Liver (tissue), 8 donors: ENCODE measurements at regions not wholly inside any gene's neighbourhood (a gene's known extent, or its start where the extent isn't known, plus 50 kb on each side); places are given as distances from the start of the nearest gene placed in this dataset.

Experiments used
- DNase-seq: peaks from one replicate; pipeline ENCODE4 v3.0.0-alpha.2; 2017; ENCODE audit warnings: low spot score
- H3K27ac ChIP-seq, 2 donors: one replicate each; pipeline ENCODE4 v1.7.0; 2013; ENCODE audit warnings: inconsistent platforms in 2 of 2, low read length in 2 of 2, control low read depth in 1 of 2, low read depth in 1 of 2, mild to moderate bottlenecking in 1 of 2
- H3K27me3 ChIP-seq, 4 donors: one replicate each; pipeline versions ENCODE4 v1.6.1 to v1.7.0; 2013; ENCODE audit warnings: low read length in 3 of 4, inconsistent platforms in 1 of 4, mild to moderate bottlenecking in 1 of 4, moderate library complexity in 1 of 4; ENCODE audit not compliant: control insufficient read depth in 4 of 4, insufficient read depth in 4 of 4
- H3K36me3 ChIP-seq, 4 donors: one replicate each; pipeline versions ENCODE4 v1.6.1 to v1.7.0; 2013; ENCODE audit warnings: low read length in 3 of 4, mild to moderate bottlenecking in 3 of 4, low read depth in 1 of 4, moderate library complexity in 1 of 4; ENCODE audit not compliant: control insufficient read depth in 4 of 4, insufficient read depth in 3 of 4
- H3K4me1 ChIP-seq, 4 donors: one replicate each; pipeline versions ENCODE4 v1.6.1 to v1.7.0; 2013; ENCODE audit warnings: low read length in 3 of 4, mild to moderate bottlenecking in 3 of 4, moderate library complexity in 1 of 4; ENCODE audit not compliant: control insufficient read depth in 4 of 4, insufficient read depth in 4 of 4
- H3K4me3 ChIP-seq, 3 donors: one replicate each; pipeline versions ENCODE4 v1.6.1 to v1.7.0; 2013; ENCODE audit warnings: low read length in 3 of 3, control low read depth in 1 of 3, low read depth in 1 of 3, mild to moderate bottlenecking in 1 of 3
- H3K9ac ChIP-seq, 2 donors: one replicate each; pipeline ENCODE4 v1.7.0; 2013; ENCODE audit warnings: low read length in 2 of 2, mild to moderate bottlenecking in 2 of 2, moderate library complexity in 2 of 2, control low read depth in 1 of 2, low read depth in 1 of 2
- H3K9me3 ChIP-seq, 4 donors: one replicate each; pipeline versions ENCODE4 v1.6.1 to v1.7.0; 2013; ENCODE audit warnings: low read length in 3 of 4; ENCODE audit not compliant: control insufficient read depth in 4 of 4
- ATF3 ChIP-seq: IDR thresholded peaks from 2 replicates; pipeline ENCODE4 v1.6.1; 2016; ENCODE audit warnings: antibody characterized with exemption
- EGR1 ChIP-seq, 2 donors: IDR thresholded peaks; 2 replicates each; pipeline ENCODE4 v1.6.1; 2016 to 2018; ENCODE audit warnings: antibody characterized with exemption in 2 of 2, low read depth in 2 of 2
- FOXA2 ChIP-seq: IDR thresholded peaks from 2 replicates; pipeline ENCODE4 v1.6.1; 2016; ENCODE audit warnings: antibody characterized with exemption
- GABPA ChIP-seq, 2 donors: IDR thresholded peaks in 1 of 2; conservative IDR thresholded peaks in 1 of 2; 2 replicates each; pipeline ENCODE4 v1.6.1; 2016; ENCODE audit warnings: antibody characterized with exemption in 2 of 2, mild to moderate bottlenecking in 1 of 2, moderate library complexity in 1 of 2
- HNF4A ChIP-seq, 2 donors: conservative IDR thresholded peaks; 2 replicates each; pipeline ENCODE4 v1.6.1; 2016; ENCODE audit warnings: antibody characterized with exemption in 2 of 2, mild to moderate bottlenecking in 2 of 2
- HNF4G ChIP-seq: IDR thresholded peaks from 2 replicates; pipeline ENCODE4 v1.6.1; 2016; ENCODE audit warnings: antibody characterized with exemption
- JUND ChIP-seq, 2 donors: IDR thresholded peaks; 2 replicates each; pipeline ENCODE4 v1.6.1; 2016; ENCODE audit warnings: antibody characterized with exemption in 2 of 2
- NR2F2 ChIP-seq: IDR thresholded peaks from 2 replicates; pipeline ENCODE4 v1.6.1; 2016; ENCODE audit warnings: antibody characterized with exemption
- RXRA ChIP-seq, 2 donors: IDR thresholded peaks; 2 replicates each; pipeline ENCODE4 v1.6.1; 2017 to 2018; ENCODE audit warnings: antibody characterized with exemption in 2 of 2, mild to moderate bottlenecking in 1 of 2
- SP1 ChIP-seq: IDR thresholded peaks from 2 replicates; pipeline ENCODE4 v1.6.1; 2018; ENCODE audit warnings: antibody characterized with exemption, mild to moderate bottlenecking
- ZBTB33 ChIP-seq: IDR thresholded peaks from 2 replicates; pipeline ENCODE4 v1.6.1; 2016; ENCODE audit warnings: antibody characterized with exemption
- WGBS: extraction: QIAGEN DNeasy Blood & Tissue Kit; methylation state at CpG from one replicate; pipeline ENCODE4 v1.1.7; 2013; 5-methylcytosine and 5-hydroxymethylcytosine counted together
- TF ChIP-seq, protein P1 (sequence below): fragments of 150-350 bp; IDR thresholded peaks from 2 replicates; pipeline ENCODE4 v1.5.1; 2017; ENCODE audit warnings: improper control_type of control experiment, low read depth, low read length; ENCODE audit not compliant: missing input control
- donor health status: healthy.
- donor health status: healthy.
- donor health status: healthy.
- donor health status: healthy.
- donor health status: healthy.

DNA sequence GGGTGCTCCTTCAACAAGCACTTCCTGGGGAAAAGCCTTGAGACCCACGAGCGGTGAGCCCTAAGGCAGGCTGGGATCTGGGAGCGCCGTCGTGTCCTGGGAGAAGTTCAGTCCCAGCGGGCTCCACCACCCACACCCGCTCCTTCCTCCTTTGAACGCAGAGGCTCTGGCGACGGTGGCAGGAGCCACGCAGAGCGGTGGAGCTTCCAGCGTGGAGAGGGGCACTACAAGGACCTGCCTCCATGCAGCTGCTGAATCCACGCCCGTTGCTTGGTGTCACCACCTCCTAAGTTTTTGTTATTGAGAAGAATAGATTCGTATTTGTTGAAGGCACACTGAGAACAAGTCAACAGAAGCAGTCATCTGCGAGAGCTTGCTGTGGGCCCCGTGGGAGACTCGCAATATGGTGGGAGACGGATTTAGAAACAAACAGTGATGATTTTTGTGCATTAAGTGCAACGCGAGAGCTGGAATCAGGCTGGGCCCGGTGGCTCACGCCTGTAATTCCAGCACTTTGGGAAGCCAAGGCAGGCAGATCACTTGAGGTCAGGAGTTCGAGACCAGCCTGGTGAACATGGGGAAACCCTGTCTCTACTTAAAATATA lies 60.1 kb upstream of the SDK1 start:
- H3K9ac ChIP-seq, result no peak overlapping the region
- no peak overlapping the region for H3K27ac ChIP-seq
- peaks cover 0 to 3% (median 0%) of the 10 kb centered on the region in 4 donors for H3K27me3 ChIP-seq
- H3K9me3 ChIP-seq, result peaks cover 0 to 5% (median 2%) of the 10 kb centered on the region in 4 donors
- H3K4me1 ChIP-seq, result no peaks in the 10 kb centered on the region
- 87% methylated on average over 25 of the region's 25 CpGs for WGBS
- TF ChIP-seq ZBTB33 (no peak), GABPA (IDR thresholded peaks at IDR 0.05 in 1 of 2, conservative IDR thresholded peaks at IDR 0.05 in 1 of 2) (no peak), HNF4A (conservative IDR thresholded peaks at IDR 0.05) (no peak), RXRA (IDR thresholded peaks at IDR 0.05) (no peak), FOXA2 (no peak), ATF3 (no peak), SP1 (no peak), EGR1 (IDR thresholded peaks at IDR 0.05; ENCODE audit: low read depth in 2 of 2) (no peak), JUND (IDR thresholded peaks at IDR 0.05) (no peak), HNF4G (no peak)
- TF ChIP-seq, protein P1, sequence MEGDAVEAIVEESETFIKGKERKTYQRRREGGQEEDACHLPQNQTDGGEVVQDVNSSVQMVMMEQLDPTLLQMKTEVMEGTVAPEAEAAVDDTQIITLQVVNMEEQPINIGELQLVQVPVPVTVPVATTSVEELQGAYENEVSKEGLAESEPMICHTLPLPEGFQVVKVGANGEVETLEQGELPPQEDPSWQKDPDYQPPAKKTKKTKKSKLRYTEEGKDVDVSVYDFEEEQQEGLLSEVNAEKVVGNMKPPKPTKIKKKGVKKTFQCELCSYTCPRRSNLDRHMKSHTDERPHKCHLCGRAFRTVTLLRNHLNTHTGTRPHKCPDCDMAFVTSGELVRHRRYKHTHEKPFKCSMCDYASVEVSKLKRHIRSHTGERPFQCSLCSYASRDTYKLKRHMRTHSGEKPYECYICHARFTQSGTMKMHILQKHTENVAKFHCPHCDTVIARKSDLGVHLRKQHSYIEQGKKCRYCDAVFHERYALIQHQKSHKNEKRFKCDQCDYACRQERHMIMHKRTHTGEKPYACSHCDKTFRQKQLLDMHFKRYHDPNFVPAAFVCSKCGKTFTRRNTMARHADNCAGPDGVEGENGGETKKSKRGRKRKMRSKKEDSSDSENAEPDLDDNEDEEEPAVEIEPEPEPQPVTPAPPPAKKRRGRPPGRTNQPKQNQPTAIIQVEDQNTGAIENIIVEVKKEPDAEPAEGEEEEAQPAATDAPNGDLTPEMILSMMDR, result no peak
- DNase-seq, result no peak
- H3K36me3 ChIP-seq, result no peaks in the 10 kb centered on the region
- H3K4me3 ChIP-seq, result no peak overlapping the region

DNA sequence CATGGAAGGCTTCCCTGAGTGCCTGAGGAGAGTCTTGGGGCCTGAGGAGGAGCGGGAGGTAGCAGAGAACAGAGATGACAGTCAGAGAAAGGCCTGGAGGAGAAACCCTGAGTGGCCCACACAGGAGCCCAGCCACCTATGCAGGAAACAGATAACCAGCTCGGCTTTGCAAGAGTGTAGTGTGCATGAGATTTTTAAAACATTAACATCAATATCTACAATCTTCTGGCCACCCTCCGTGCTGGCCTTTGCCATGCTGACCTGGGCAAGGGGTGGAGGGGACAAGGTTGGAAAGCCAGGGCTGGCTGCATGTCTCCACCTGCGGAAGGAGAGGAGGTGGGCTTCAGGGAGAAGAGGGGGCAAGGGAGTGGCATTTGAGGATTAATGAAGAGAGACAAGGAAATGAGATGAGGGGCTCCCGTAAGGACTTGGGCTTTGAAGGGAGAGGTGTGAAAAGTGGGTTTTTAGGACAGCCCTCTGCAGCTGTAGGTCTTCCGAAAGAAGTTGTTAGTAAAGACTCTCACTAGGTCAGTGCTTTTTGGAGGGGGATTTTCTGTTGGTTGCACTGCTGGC lies 59.3 kb upstream of the SDK1 start:
- no peak overlapping the region for H3K27ac ChIP-seq
- H3K9me3 ChIP-seq, result peaks cover 0 to 2% (median 0%) of the 10 kb centered on the region in 4 donors
- H3K36me3 ChIP-seq, result no peaks in the 10 kb centered on the region
- H3K4me1 ChIP-seq, result no peaks in the 10 kb centered on the region
- DNase-seq, result no peak
- no peak for TF ChIP-seq ATF3
- TF ChIP-seq NR2F2, result no peak
- no peak for TF ChIP-seq RXRA (IDR thresholded peaks at IDR 0.05)
- no peak for TF ChIP-seq ZBTB33
- H3K27me3 ChIP-seq, result peaks cover 0 to 3% (median 0%) of the 10 kb centered on the region in 4 donors
- no peak overlapping the region for H3K4me3 ChIP-seq
- no peak overlapping the region for H3K9ac ChIP-seq
- 81% methylated on average over 6 of the region's 6 CpGs for WGBS
